K562 (cell line): ENCODE measurements at regions not wholly inside any gene's neighbourhood (a gene's known extent, or its start where the extent isn't known, plus 50 kb on each side); places are given as distances from the start of the nearest gene placed in this dataset.

ENCODE experiments used
- ATAC-seq: fragments of 200-7000 bp; cut with Tn5 transposase; 3 replicates; pipeline ENCODE4 v1.9.1; 2020; ENCODE audit warnings: moderate library complexity
- BruUV-seq: library from RNA; stranded (reverse); fragments of 400-500 nt; replicated peaks from 2 replicates; lab custom pipeline; 2021; lab: Mats Ljungman, UMichigan
- CTCF ChIA-PET: fragments of 300-600 bp; formaldehyde crosslinking; extraction: SDS; loops from one replicate; lab custom pipeline; 2021; ENCODE audit warnings: low intra/inter-chr PET ratio; lab: Yijun Ruan, JAX
- POLR2A ChIA-PET: fragments of 300-600, 350-650 bp; sonication (Branson Sonifier 250); formaldehyde crosslinking; extraction: SDS; loops from one replicate; lab custom pipeline; 2021; ENCODE audit warnings: antibody characterized with exemption, inconsistent platforms; lab: Yijun Ruan, JAX
- DNase-seq, 4 experiments: peaks; one replicate each; pipeline versions ENCODE4 v3.0.0 to v3.0.0-alpha.2; 2011 to 2018; ENCODE audit warnings: low spot score in 3 of 4, mixed read lengths in 3 of 4; ENCODE audit errors: extremely low read depth in 1 of 4
- FAIRE-seq: peaks from 2 replicates; lab custom pipeline; 2011; peaks lifted over from hg19 to GRCh38; lab: Jason Lieb, UNC
- H2AFZ ChIP-seq: 2 replicates; pipeline ENCODE4 v1.6.0; 2011; ENCODE audit warnings: low read depth, low read length, control low read depth, inconsistent platforms
- H3K27ac ChIP-seq: fragments of 200-600 bp; 3 replicates; pipeline ENCODE4 v1.8.0; 2011; ENCODE audit warnings: low read depth, mild to moderate bottlenecking, control low read depth, inconsistent platforms, low read length, moderate library complexity, mixed read lengths; ENCODE audit errors: extremely low read depth
- H3K27me3 ChIP-seq, 2 experiments: fragments of 300-600 bp in 1 of 2; 2 replicates in 1 of 2; 3 replicates in 1 of 2; pipeline versions ENCODE4 v1.6.0 to v1.8.0; 2011; ENCODE audit warnings: inconsistent platforms in 2 of 2, low read length in 2 of 2, mild to moderate bottlenecking in 1 of 2, mixed read lengths in 1 of 2, moderate library complexity in 1 of 2; ENCODE audit not compliant: control insufficient read depth in 2 of 2, insufficient read depth in 2 of 2
- H3K36me3 ChIP-seq: fragments of 300-600 bp; 3 replicates; pipeline ENCODE4 v1.8.0; 2011; ENCODE audit warnings: mild to moderate bottlenecking, low read length, inconsistent platforms; ENCODE audit not compliant: control insufficient read depth, insufficient read depth
- H3K4me1 ChIP-seq, 2 experiments: fragments of 200-600 bp in 1 of 2; replicated peaks in 1 of 2; 2 replicates in 1 of 2; 3 replicates in 1 of 2; pipeline versions ENCODE4 v1.5.1 to v1.8.0; 2011; ENCODE audit warnings: inconsistent platforms in 2 of 2, low read length in 2 of 2, mild to moderate bottlenecking in 1 of 2, mixed read lengths in 1 of 2, moderate library complexity in 1 of 2; ENCODE audit not compliant: control insufficient read depth in 2 of 2, insufficient read depth in 2 of 2
- H3K4me2 ChIP-seq: 2 replicates; pipeline ENCODE4 v1.6.1; 2011; ENCODE audit warnings: low read length, control low read depth, inconsistent platforms, mixed read lengths; ENCODE audit not compliant: insufficient read depth
- H3K4me3 ChIP-seq: fragments of 200-600 bp; sonication (generic), shearing (Covaris generic); 2 replicates; pipeline ENCODE4 v1.5.1; 2016; ENCODE audit warnings: control low read depth, inconsistent platforms
- H3K79me2 ChIP-seq: fragments of 200-600 bp; 3 replicates; pipeline ENCODE4 v1.8.0; 2011; ENCODE audit warnings: low read length, inconsistent platforms; ENCODE audit not compliant: control insufficient read depth, insufficient read depth
- H3K9ac ChIP-seq, 2 experiments: 2 replicates each; pipeline versions ENCODE4 v1.6.0 to v1.6.1; 2011; ENCODE audit warnings: low read depth in 2 of 2, low read length in 2 of 2, control low read depth in 1 of 2, inconsistent platforms in 1 of 2, mild to moderate bottlenecking in 1 of 2, mixed read lengths in 1 of 2; ENCODE audit not compliant: insufficient read depth in 1 of 2
- H3K9me1 ChIP-seq: one replicate; pipeline ENCODE4 v1.6.0; 2011; ENCODE audit warnings: inconsistent platforms, mild to moderate bottlenecking, low read length, moderate library complexity; ENCODE audit not compliant: control insufficient read depth, insufficient read depth
- H3K9me3 ChIP-seq: replicated peaks from 2 replicates; pipeline ENCODE4 v1.5.1; 2011; ENCODE audit warnings: low read depth, low read length, inconsistent platforms; ENCODE audit not compliant: control insufficient read depth, insufficient read depth
- H4K20me1 ChIP-seq: replicated peaks from 2 replicates; pipeline ENCODE4 v1.6.1; 2011; ENCODE audit warnings: low read length, inconsistent platforms, mixed read lengths; ENCODE audit not compliant: control insufficient read depth, insufficient read depth
- ARID1B ChIP-seq: fragments of 450-650 bp; IDR thresholded peaks from 2 replicates; pipeline ENCODE4 v1.6.1; 2016; ENCODE audit warnings: antibody characterized with exemption, mild to moderate bottlenecking, inconsistent platforms
- CBFA2T3 ChIP-seq: fragments of 450-650 bp; IDR thresholded peaks from 2 replicates; pipeline ENCODE4 v1.6.1; 2017
- E2F6 ChIP-seq, 2 experiments: IDR thresholded peaks; 2 replicates each; pipeline ENCODE4 v1.6.1; 2011; ENCODE audit warnings: borderline replicate concordance in 1 of 2, control low read depth in 1 of 2, low read depth in 1 of 2, low read length in 1 of 2, mild to moderate bottlenecking in 1 of 2, mixed read lengths in 1 of 2, moderate library complexity in 1 of 2; ENCODE audit not compliant: insufficient read depth in 1 of 2, insufficient read length in 1 of 2, poor library complexity in 1 of 2, severe bottlenecking in 1 of 2; ENCODE audit errors: extremely low read depth in 1 of 2
- ESRRA ChIP-seq: fragments of 450-650 bp; IDR thresholded peaks from 2 replicates; pipeline ENCODE4 v1.6.1; 2014; ENCODE audit warnings: low read depth, mild to moderate bottlenecking, moderate library complexity, borderline replicate concordance
- GTF2A2 ChIP-seq: IDR thresholded peaks from 2 replicates; pipeline ENCODE4 v1.6.1; 2016; ENCODE audit warnings: mild to moderate bottlenecking, missing genetic modification characterization, missing compliant biosample characterization
- NCOA1 ChIP-seq: fragments of 450-650 bp; IDR thresholded peaks from 2 replicates; pipeline ENCODE4 v1.6.1; 2016; ENCODE audit warnings: low read depth
- NFIC ChIP-seq: fragments of 450-650 bp; IDR thresholded peaks from 2 replicates; pipeline ENCODE4 v1.6.1; 2017; ENCODE audit warnings: mild to moderate bottlenecking, inconsistent platforms
- PRDM10 ChIP-seq: fragments of 450-650 bp; IDR thresholded peaks from 2 replicates; pipeline ENCODE4 v1.6.1; 2018; ENCODE audit not compliant: partially characterized antibody
- SP1 ChIP-seq: sonication (generic); formaldehyde crosslinking; IDR thresholded peaks from 2 replicates; pipeline ENCODE4 v1.8.1; 2022; ENCODE audit warnings: mild to moderate bottlenecking, missing genetic modification reagents
- UBTF ChIP-seq, 2 experiments: IDR thresholded peaks; 2 replicates each; pipeline ENCODE4 v1.6.1; 2012; ENCODE audit warnings: improper control_type of control experiment in 2 of 2, low read depth in 2 of 2, low read length in 2 of 2, borderline replicate concordance in 1 of 2
- ZBTB5 ChIP-seq: fragments of 450-650 bp; IDR thresholded peaks from 2 replicates; pipeline ENCODE4 v1.6.1; 2017; ENCODE audit warnings: antibody characterized with exemption
- ZNF212 ChIP-seq: fragments of 450-650 bp; formaldehyde crosslinking; IDR thresholded peaks from 2 replicates; pipeline ENCODE4 v1.4.0; 2020; ENCODE audit warnings: mild to moderate bottlenecking
- ZNF232 ChIP-seq: sonication (generic); formaldehyde crosslinking; IDR thresholded peaks from 2 replicates; pipeline ENCODE4 v1.8.0; 2022; ENCODE audit warnings: mild to moderate bottlenecking, missing genetic modification reagents
- WGBS: fragments of 100-300 bp; shearing (Covaris generic); methylation state at CpG from one replicate; pipeline ENCODE4 v1.1.6; 2016; ENCODE audit warnings: low coverage, mixed read lengths; ENCODE audit not compliant: insufficient coverage; ENCODE audit errors: missing lambda C conversion rate; 5-methylcytosine and 5-hydroxymethylcytosine counted together
- in situ Hi-C: fragments of 300-500 bp; cut with MboI; formaldehyde crosslinking; loops from 4 replicates; pipeline ENCODE4 v1.15.0; 2018; ENCODE audit warnings: inconsistent platforms, mixed read lengths
- intact Hi-C: fragments of 100-400 bp; cut with micrococcal nuclease; formaldehyde crosslinking; loops from 2 replicates; pipeline ENCODE4 v1.14.2; 2022

GRCh38 chr11:45537614-45538013 is 127.8 kb downstream of the CHST1 start:
- BruUV-seq: no TSS peak
- Histone ChIP-seq H3K9ac (no peak overlapping the region), H3K9me3 (no peaks in the 10 kb centered on the region), H3K27me3 (peaks cover 0 to 9% of the 10 kb centered on the region in 2 experiments; a peak in 1 of 5 replicates), H3K79me2 (no peaks in the 10 kb centered on the region), H3K9me1 (no peaks in the 10 kb centered on the region), H3K27ac (no peak overlapping the region), H3K4me2 (no peak overlapping the region), H2AFZ (no peak overlapping the region), H3K4me3 (no peak overlapping the region), H4K20me1 (peaks cover 11% of the 10 kb centered on the region; the same call in 1 of the 2 replicates), H3K36me3 (no peaks in the 10 kb centered on the region), H3K4me1 (no peaks in the 10 kb centered on the region)
- DNase-seq (no peak), FAIRE-seq (no peak), ATAC-seq (no peak)
- intact Hi-C loops: no loop called here
- in situ Hi-C loops: no loop called here
- CTCF ChIA-PET: no interaction called here
- 0% methylated on average over 3 of the region's 3 CpGs for WGBS
- POLR2A ChIA-PET: no interaction called here
- no peak for TF ChIP-seq E2F6 (IDR thresholded peaks at IDR 0.05; ENCODE audit: borderline replicate concordance in 1 of 2, extremely low read depth in 1 of 2, insufficient read depth in 1 of 2, insufficient read length in 1 of 2, low read depth in 1 of 2, low read length in 1 of 2, poor library complexity in 1 of 2, severe bottlenecking in 1 of 2)
- TF ChIP-seq GTF2A2 (tag): no peak
- TF ChIP-seq ZBTB5: no peak
- TF ChIP-seq SP1 (CRISPR knock-in tag): no peak
- TF ChIP-seq PRDM10: no peak
- TF ChIP-seq ZNF232 (CRISPR knock-in tag): no peak
- TF ChIP-seq NFIC: no peak
- TF ChIP-seq NCOA1: no peak
- no peak for TF ChIP-seq ESRRA
- TF ChIP-seq UBTF (IDR thresholded peaks at IDR 0.05; ENCODE audit: borderline replicate concordance in 1 of 2, low read depth in 2 of 2, low read length in 2 of 2): no peak
- no peak for TF ChIP-seq ARID1B
- TF ChIP-seq ZNF212 (CRISPR knock-in tag): no peak
- TF ChIP-seq CBFA2T3: no peak
